CD4-positive, alpha-beta T cell (primary cell): ENCODE measurements at regions not wholly inside any gene's neighbourhood (a gene's known extent, or its start where the extent isn't known, plus 50 kb on each side); places are given as distances from the start of the nearest gene placed in this dataset.

Experiments used
- ATAC-seq: fragments of 200-7000 bp; cut with Tn5 transposase; one replicate; pipeline ENCODE4 v1.10.0; 2022; ENCODE audit warnings: mild to moderate bottlenecking; ENCODE audit not compliant: poor library complexity
- CTCF ChIA-PET: fragments of 350-600 bp; sonication (Branson Sonifier 250); formaldehyde crosslinking; loops from one replicate; lab custom pipeline; 2021; ENCODE audit warnings: antibody characterized with exemption, inconsistent platforms; lab: Charles Lee
- POLR2A ChIA-PET: fragments of 350-600 bp; sonication (Branson Sonifier 250); formaldehyde crosslinking; loops from one replicate; lab custom pipeline; 2021; ENCODE audit warnings: antibody characterized with exemption, inconsistent platforms; lab: Charles Lee
- DNase-seq, 14 experiments: peaks; one replicate each; pipeline ENCODE4 v3.0.0-alpha.2; 2013 to 2020; ENCODE audit warnings: mixed read lengths in 2 of 14
- H3K27ac ChIP-seq, 2 donors: one replicate each; pipeline versions ENCODE4 v1.5.1 to v1.7.0; 2013; ENCODE audit warnings: low read length in 2 of 2, low read depth in 1 of 2, mild to moderate bottlenecking in 1 of 2
- H3K27me3 ChIP-seq, 2 experiments: 1 replicate in 1 of 2; 2 replicates in 1 of 2; pipeline versions ENCODE4 v1.6.1 to v1.7.0; 2013; ENCODE audit warnings: low read length in 2 of 2, control low read depth in 1 of 2, mild to moderate bottlenecking in 1 of 2, moderate library complexity in 1 of 2; ENCODE audit not compliant: insufficient read depth in 2 of 2, control insufficient read depth in 1 of 2
- H3K36me3 ChIP-seq: one replicate; pipeline ENCODE4 v1.6.1; 2013; ENCODE audit warnings: low read length, control low read depth; ENCODE audit not compliant: insufficient read depth
- H3K4me1 ChIP-seq: one replicate; pipeline ENCODE4 v1.6.1; 2013; ENCODE audit warnings: low read length, control low read depth; ENCODE audit not compliant: insufficient read depth
- H3K4me3 ChIP-seq: one replicate; pipeline ENCODE4 v1.5.1; 2013; ENCODE audit warnings: mild to moderate bottlenecking, low read length, moderate library complexity
- H3K9me3 ChIP-seq, 2 experiments: 1 replicate in 1 of 2; 2 replicates in 1 of 2; pipeline versions ENCODE4 v1.6.1 to v1.7.0; 2013; ENCODE audit warnings: low read length in 2 of 2, mild to moderate bottlenecking in 2 of 2, control low read depth in 1 of 2, moderate library complexity in 1 of 2; ENCODE audit not compliant: control insufficient read depth in 1 of 2, insufficient read depth in 1 of 2
- H3K27ac Mint-ChIP-seq: one replicate; pipeline ENCODE4 v1.8.0; 2020; ENCODE audit warnings: mixed read lengths
- H3K27me3 Mint-ChIP-seq: one replicate; pipeline ENCODE4 v1.8.0; 2021; ENCODE audit warnings: mixed read lengths
- H3K36me3 Mint-ChIP-seq: one replicate; pipeline ENCODE4 v1.8.0; 2021; ENCODE audit warnings: low read depth, mixed read lengths
- H3K4me1 Mint-ChIP-seq: one replicate; pipeline ENCODE4 v1.8.0; 2021; ENCODE audit warnings: low read depth, mixed read lengths
- H3K4me3 Mint-ChIP-seq: one replicate; pipeline ENCODE4 v1.8.0; 2020; ENCODE audit warnings: mild to moderate bottlenecking, mixed read lengths
- H3K9me3 Mint-ChIP-seq: one replicate; pipeline ENCODE4 v1.8.0; 2020; ENCODE audit warnings: mixed read lengths
- intact Hi-C, 2 experiments: fragments of 100-400 bp; cut with DNase I in 1 of 2; cut with micrococcal nuclease in 1 of 2; formaldehyde crosslinking; loops; one replicate each; pipeline versions ENCODE4 v1.15.1 to v1.9.0; 2023 to 2025; cut with DNase I, micrococcal nuclease
- TF ChIP-seq, protein P1 (sequence below): fragments of 200-600 bp; IDR thresholded peaks from one replicate; pipeline ENCODE4 v1.8.0; 2022; ENCODE audit warnings: antibody characterized with exemption, mild to moderate bottlenecking

DNA sequence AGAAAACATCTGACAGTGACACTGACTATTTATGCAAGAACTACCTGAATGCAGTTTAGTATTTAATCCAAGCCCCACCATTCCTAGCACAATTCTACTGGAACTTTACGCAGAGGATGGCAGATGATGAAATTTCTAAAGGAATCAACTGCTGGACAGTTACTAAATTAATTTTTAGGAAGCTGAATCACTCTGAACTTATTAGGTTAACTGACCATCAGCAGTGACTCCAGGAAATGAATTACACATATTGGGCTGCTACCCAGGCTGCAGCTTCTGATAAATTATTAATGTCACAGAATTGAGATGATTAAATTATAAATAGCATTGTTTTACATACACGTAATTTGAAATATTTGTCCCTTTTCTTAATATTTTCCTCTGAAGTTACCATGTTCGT is 250.8 kb downstream of the TMEM182 start:
- Histone ChIP-seq H3K4me1 (no peaks in the 10 kb centered on the region), H3K4me3 (no peak overlapping the region), H3K36me3 (no peaks in the 10 kb centered on the region), H3K27me3 (no peaks in the 10 kb centered on the region), H3K9me3 (no peaks in the 10 kb centered on the region), H3K27ac (no peak overlapping the region)
- TF ChIP-seq, protein P1, sequence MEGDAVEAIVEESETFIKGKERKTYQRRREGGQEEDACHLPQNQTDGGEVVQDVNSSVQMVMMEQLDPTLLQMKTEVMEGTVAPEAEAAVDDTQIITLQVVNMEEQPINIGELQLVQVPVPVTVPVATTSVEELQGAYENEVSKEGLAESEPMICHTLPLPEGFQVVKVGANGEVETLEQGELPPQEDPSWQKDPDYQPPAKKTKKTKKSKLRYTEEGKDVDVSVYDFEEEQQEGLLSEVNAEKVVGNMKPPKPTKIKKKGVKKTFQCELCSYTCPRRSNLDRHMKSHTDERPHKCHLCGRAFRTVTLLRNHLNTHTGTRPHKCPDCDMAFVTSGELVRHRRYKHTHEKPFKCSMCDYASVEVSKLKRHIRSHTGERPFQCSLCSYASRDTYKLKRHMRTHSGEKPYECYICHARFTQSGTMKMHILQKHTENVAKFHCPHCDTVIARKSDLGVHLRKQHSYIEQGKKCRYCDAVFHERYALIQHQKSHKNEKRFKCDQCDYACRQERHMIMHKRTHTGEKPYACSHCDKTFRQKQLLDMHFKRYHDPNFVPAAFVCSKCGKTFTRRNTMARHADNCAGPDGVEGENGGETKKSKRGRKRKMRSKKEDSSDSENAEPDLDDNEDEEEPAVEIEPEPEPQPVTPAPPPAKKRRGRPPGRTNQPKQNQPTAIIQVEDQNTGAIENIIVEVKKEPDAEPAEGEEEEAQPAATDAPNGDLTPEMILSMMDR, result no peak
- no peaks in the 10 kb centered on the region for H3K9me3 Mint-ChIP-seq
- intact Hi-C loops, result no loop called here
- H3K4me3 Mint-ChIP-seq, result no peak overlapping the region
- no peak for ATAC-seq
- CTCF ChIA-PET, result no interaction called here
- H3K4me1 Mint-ChIP-seq, result no peaks in the 10 kb centered on the region
- POLR2A ChIA-PET, result no interaction called here
- DNase-seq, result no peak
- no peaks in the 10 kb centered on the region for H3K36me3 Mint-ChIP-seq
- peaks cover 13% of the 10 kb centered on the region for H3K27me3 Mint-ChIP-seq
- H3K27ac Mint-ChIP-seq, result no peak overlapping the region

DNA sequence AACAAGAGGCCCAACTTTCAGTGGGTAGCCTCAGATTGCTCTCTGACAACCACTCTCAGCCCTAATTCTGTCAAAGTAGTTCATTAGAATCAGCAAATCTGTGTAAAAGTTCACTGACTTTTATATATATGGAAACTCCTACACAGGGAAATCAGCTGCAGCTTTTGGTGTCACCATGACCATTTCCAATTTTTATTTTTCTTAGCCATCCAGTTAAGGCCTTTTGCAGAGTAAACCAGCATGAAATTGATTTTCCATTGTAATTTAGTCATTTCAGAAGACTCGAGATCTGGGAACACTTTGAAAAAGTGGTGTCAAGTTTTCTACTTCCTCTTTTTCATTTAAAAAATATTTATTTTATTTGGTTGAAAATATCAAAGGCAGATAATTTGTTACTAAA is 263.2 kb downstream of the TMEM182 start:
- ATAC-seq (no peak), DNase-seq (no peak)
- no peaks in the 10 kb centered on the region for H3K4me1 Mint-ChIP-seq
- no peak overlapping the region for H3K4me3 Mint-ChIP-seq
- no peaks in the 10 kb centered on the region for H3K36me3 Mint-ChIP-seq
- no peaks in the 10 kb centered on the region for H3K9me3 Mint-ChIP-seq
- no peak overlapping the region for H3K27ac Mint-ChIP-seq
- intact Hi-C loops, result no loop called here
- CTCF ChIA-PET, result no interaction called here
- Histone ChIP-seq H3K4me1 (no peaks in the 10 kb centered on the region), H3K9me3 (no peaks in the 10 kb centered on the region), H3K27me3 (no peaks in the 10 kb centered on the region), H3K4me3 (no peak overlapping the region), H3K27ac (no peak overlapping the region), H3K36me3 (no peaks in the 10 kb centered on the region)
- POLR2A ChIA-PET, result no interaction called here
- TF ChIP-seq, protein P1, result no peak
- no peaks in the 10 kb centered on the region for H3K27me3 Mint-ChIP-seq

DNA sequence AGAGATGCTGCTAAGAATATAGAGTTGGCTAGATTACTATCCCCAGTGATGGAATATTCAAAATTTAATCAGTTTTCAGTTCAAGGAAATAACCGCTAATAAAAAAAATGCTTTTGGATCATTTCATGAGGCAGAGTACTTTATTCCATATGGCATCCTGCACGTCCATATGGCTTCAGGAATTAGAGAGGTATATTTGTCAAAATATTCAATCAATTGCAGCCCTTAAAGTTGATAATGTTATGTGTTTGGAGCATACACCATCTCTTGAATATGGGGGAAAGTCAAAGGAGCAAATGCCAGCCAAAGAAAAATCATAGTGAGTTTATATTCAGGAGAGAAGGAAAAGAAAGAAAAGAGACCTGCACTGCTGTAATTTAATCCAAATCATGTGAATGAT is 266.4 kb downstream of the TMEM182 start:
- no peaks in the 10 kb centered on the region for H3K4me1 Mint-ChIP-seq
- no peaks in the 10 kb centered on the region for H3K36me3 Mint-ChIP-seq
- ChIA-PET CTCF (no interaction called here), POLR2A (no interaction called here)
- Histone ChIP-seq H3K4me3 (no peak overlapping the region), H3K4me1 (no peaks in the 10 kb centered on the region), H3K36me3 (no peaks in the 10 kb centered on the region), H3K9me3 (peaks cover 0 to 5% of the 10 kb centered on the region in 2 experiments), H3K27ac (no peak overlapping the region), H3K27me3 (no peaks in the 10 kb centered on the region)
- H3K4me3 Mint-ChIP-seq, result no peak overlapping the region
- H3K9me3 Mint-ChIP-seq, result no peaks in the 10 kb centered on the region
- H3K27me3 Mint-ChIP-seq, result no peaks in the 10 kb centered on the region
- H3K27ac Mint-ChIP-seq, result no peak overlapping the region
- DNase-seq (no peak), ATAC-seq (no peak)
- intact Hi-C loops, result no loop called here
- TF ChIP-seq, protein P1, result no peak
